OCI-LY7 (cell line): ENCODE measurements at regions not wholly inside any gene's neighbourhood (a gene's known extent, or its start where the extent isn't known, plus 50 kb on each side); places are given as distances from the start of the nearest gene placed in this dataset.

Experiments used
- BruUV-seq: library from RNA; stranded (reverse); fragments of 400-500 nt; replicated peaks from 2 replicates; lab custom pipeline; 2021; lab: Mats Ljungman, UMichigan
- CTCF ChIA-PET: fragments of 300-600 bp; sonication (Branson Sonifier 250); formaldehyde crosslinking; loops from one replicate; lab custom pipeline; 2022; ENCODE audit warnings: antibody characterized with exemption; ENCODE audit not compliant: unreplicated experiment; lab: Charles Lee
- POLR2A ChIA-PET: fragments of 300-600 bp; sonication (Branson Sonifier 250); formaldehyde crosslinking; loops from one replicate; lab custom pipeline; 2022; ENCODE audit warnings: antibody characterized with exemption; lab: Charles Lee
- DNase-seq: peaks from one replicate; pipeline ENCODE4 v3.0.0-alpha.2; 2015; ENCODE audit warnings: low spot score
- H2AFZ ChIP-seq: fragments of 200-600 bp; sonication (generic), shearing (Covaris generic); 2 replicates; pipeline ENCODE4 v1.6.1; 2014; ENCODE audit warnings: mild to moderate bottlenecking, antibody characterized with exemption, low read length, moderate library complexity
- H3K27ac ChIP-seq: fragments of 200-600 bp; sonication (generic); 2 replicates; pipeline ENCODE4 v1.5.1; 2014; ENCODE audit warnings: mixed run types, low read depth, mild to moderate bottlenecking, moderate library complexity, low read length, inconsistent platforms; ENCODE audit not compliant: poor library complexity, severe bottlenecking
- H3K36me3 ChIP-seq: fragments of 200-600 bp; sonication (generic); 2 replicates; pipeline ENCODE4 v1.6.1; 2014; ENCODE audit warnings: mild to moderate bottlenecking, antibody characterized with exemption, low read length, moderate library complexity, mixed read lengths; ENCODE audit not compliant: insufficient read depth
- H3K4me1 ChIP-seq: fragments of 200-600 bp; sonication (generic); 2 replicates; pipeline ENCODE4 v1.5.1; 2014; ENCODE audit warnings: mild to moderate bottlenecking, low read length; ENCODE audit not compliant: insufficient read depth, poor library complexity, severe bottlenecking
- H3K4me2 ChIP-seq: fragments of 200-600 bp; sonication (generic); 2 replicates; pipeline ENCODE4 v1.6.1; 2014; ENCODE audit warnings: mild to moderate bottlenecking, low read length
- H3K4me3 ChIP-seq: fragments of 200-600 bp; sonication (generic); 2 replicates; pipeline ENCODE4 v1.5.1; 2014; ENCODE audit warnings: mild to moderate bottlenecking, low read depth, low read length; ENCODE audit not compliant: poor library complexity, severe bottlenecking
- H3K79me2 ChIP-seq: fragments of 200-600 bp; sonication (generic); 2 replicates; pipeline ENCODE4 v1.6.1; 2016; ENCODE audit warnings: low read depth, mild to moderate bottlenecking, low read length, moderate library complexity, mixed read lengths; ENCODE audit not compliant: insufficient read depth
- H3K9me2 ChIP-seq: fragments of 200-600 bp; sonication (generic); 2 replicates; pipeline ENCODE4 v1.6.1; 2016; ENCODE audit warnings: mild to moderate bottlenecking, low read length, mixed read lengths; ENCODE audit not compliant: insufficient read depth
- H3K9me3 ChIP-seq: fragments of 200-600 bp; sonication (generic); 2 replicates; pipeline ENCODE4 v1.6.1; 2014; ENCODE audit warnings: mild to moderate bottlenecking, mixed run types, low read length, mixed read lengths
- H4K20me1 ChIP-seq: fragments of 200-600 bp; sonication (generic); 2 replicates; pipeline ENCODE4 v1.6.1; 2014; ENCODE audit warnings: mild to moderate bottlenecking, antibody characterized with exemption, low read length, moderate library complexity, mixed read lengths; ENCODE audit not compliant: insufficient read depth
- CTCF ChIP-seq: fragments of 200-600 bp; sonication (generic); conservative IDR thresholded peaks from 2 replicates; pipeline ENCODE4 v1.5.1; 2014; ENCODE audit warnings: mild to moderate bottlenecking, antibody characterized with exemption, low read length, moderate library complexity, mixed read lengths
- EZH2phosphoT487 ChIP-seq: fragments of 200-600 bp; sonication (generic); IDR thresholded peaks from 2 replicates; pipeline ENCODE4 v1.6.1; 2018; ENCODE audit warnings: low read depth, borderline replicate concordance, mild to moderate bottlenecking, mixed run types, antibody characterized with exemption, low read length, moderate library complexity, mixed read lengths
- intact Hi-C: fragments of 100-400 bp; cut with micrococcal nuclease; formaldehyde crosslinking; loops from one replicate; pipeline ENCODE4 v1.10.0; 2022; ENCODE audit not compliant: unreplicated experiment

GRCh38 chr3:16063603-16064002 lies 110.9 kb upstream of the GALNT15 start:
- CTCF ChIA-PET, result no interaction called here

GRCh38 chr3:16064642-16065414 lies 109.7 kb upstream of the GALNT15 start:
- POLR2A ChIA-PET, result interaction anchor here (0.6 kb wide), 2 partner anchors 21 to 30 kb away, joined by 3 to 4 read pairs; no protein-coding TSS in a partner anchor
- H3K79me2 ChIP-seq, result no peaks in the 10 kb centered on the region
- no peak overlapping the region for H2AFZ ChIP-seq
- no peak for TF ChIP-seq CTCF
- TF ChIP-seq EZH2phosphoT487, result no peak
- intact Hi-C loops, result no loop called here
- H3K9me2 ChIP-seq, result no peaks in the 10 kb centered on the region
- no peaks in the 10 kb centered on the region for H3K4me1 ChIP-seq
- BruUV-seq, result no TSS peak
- DNase-seq, result no peak
- no peak overlapping the region for H3K4me3 ChIP-seq
- CTCF ChIA-PET, result no interaction called here
- H4K20me1 ChIP-seq, result no peaks in the 10 kb centered on the region
- no peaks in the 10 kb centered on the region for H3K9me3 ChIP-seq
- H3K36me3 ChIP-seq, result no peaks in the 10 kb centered on the region
- no peak overlapping the region for H3K4me2 ChIP-seq
- no peak overlapping the region for H3K27ac ChIP-seq

More at GRCh38 chr3:16063603-16064002, 110.9 kb upstream of the GALNT15 start:
- POLR2A ChIA-PET, result interaction anchor here (0.7 kb wide), 1 partner anchor 283 kb away, joined by 9 read pairs; no protein-coding TSS in a partner anchor
- intact Hi-C loops, result no loop called here
- TF ChIP-seq EZH2phosphoT487 (no peak), CTCF (no peak)
- H3K79me2 ChIP-seq, result no peaks in the 10 kb centered on the region
- H4K20me1 ChIP-seq, result no peaks in the 10 kb centered on the region
- H3K9me2 ChIP-seq, result no peaks in the 10 kb centered on the region
- H3K9me3 ChIP-seq, result no peaks in the 10 kb centered on the region
- no TSS peak for BruUV-seq
- H3K4me3 ChIP-seq, result no peak overlapping the region
- no peak for DNase-seq
- no peak overlapping the region for H3K4me2 ChIP-seq
- no peaks in the 10 kb centered on the region for H3K36me3 ChIP-seq
- H3K27ac ChIP-seq, result no peak overlapping the region
- no peaks in the 10 kb centered on the region for H3K4me1 ChIP-seq
- H2AFZ ChIP-seq, result no peak overlapping the region

- no peaks in the 10 kb centered on the region for H3K9me2 ChIP-seq
- H2AFZ ChIP-seq, result no peak overlapping the region
- H3K9me3 ChIP-seq, result no peaks in the 10 kb centered on the region
- H3K4me2 ChIP-seq, result no peak overlapping the region
- no peaks in the 10 kb centered on the region for H4K20me1 ChIP-seq
- intact Hi-C loops, result no loop called here
- CTCF ChIA-PET, result no interaction called here
- DNase-seq, result no peak
- POLR2A ChIA-PET, result interaction anchor here (0.7 kb wide), 1 partner anchor 30 kb away, joined by 3 read pairs; no protein-coding TSS in a partner anchor
- TF ChIP-seq EZH2phosphoT487 (no peak), CTCF (no peak)
- H3K4me3 ChIP-seq, result no peak overlapping the region
- H3K27ac ChIP-seq, result no peak overlapping the region
- H3K36me3 ChIP-seq, result no peaks in the 10 kb centered on the region
- no TSS peak for BruUV-seq
- no peaks in the 10 kb centered on the region for H3K79me2 ChIP-seq
- no peaks in the 10 kb centered on the region for H3K4me1 ChIP-seq
Measured at GRCh38 chr3:16066545-16066944, 107.9 kb upstream of the GALNT15 start.
